Choroid plexus epithelial cell (primary cell): ENCODE measurements at regions not wholly inside any gene's neighbourhood (a gene's known extent, or its start where the extent isn't known, plus 50 kb on each side); places are given as distances from the start of the nearest gene placed in this dataset.
"Not testable (repeated sequence)": the region's sequence is repeated elsewhere in the genome, so short reads cannot be mapped to it uniquely, and the experiment has no call there.

Experiments
- DNase-seq: peaks from one replicate; pipeline ENCODE4 v3.0.0-alpha.2; 2010; ENCODE audit warnings: low read depth
- H3K4me3 ChIP-seq: 2 replicates; pipeline ENCODE4 v1.5.1; 2011; ENCODE audit warnings: low read depth, mild to moderate bottlenecking, control low read depth, low read length, moderate library complexity
- CTCF ChIP-seq: conservative IDR thresholded peaks from 2 replicates; pipeline ENCODE4 v1.5.1; 2011; ENCODE audit warnings: low read depth, mild to moderate bottlenecking, control low read depth, inconsistent platforms, low read length, moderate library complexity

DNA sequence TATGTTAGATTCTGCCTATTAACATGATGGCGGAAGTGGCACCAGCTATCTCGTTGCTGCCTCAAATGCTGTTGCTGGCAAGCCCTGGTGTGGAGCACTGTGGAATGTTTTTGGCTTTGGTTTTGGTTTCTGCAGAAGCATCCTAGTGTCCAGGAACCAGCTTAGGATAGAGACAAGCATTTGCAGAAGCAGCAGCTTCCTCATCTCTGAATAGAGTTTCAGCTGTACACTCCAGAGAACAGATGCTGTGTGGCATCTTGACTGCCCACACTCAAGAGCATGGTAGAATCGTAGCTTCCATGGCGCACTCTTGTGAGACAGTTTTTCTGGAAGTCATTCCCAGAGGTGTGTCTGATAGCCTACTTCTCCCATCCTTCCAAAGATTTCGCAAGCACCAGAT lies 145.3 kb upstream of the RXFP2 start:
- no peak for TF ChIP-seq CTCF
- DNase-seq, result no peak
- no peak overlapping the region for H3K4me3 ChIP-seq

- peak; percentile 14 for DNase-seq
- no peak for TF ChIP-seq CTCF
- H3K4me3 ChIP-seq, result no peak overlapping the region
Observed at GRCh38 chr13:31595563-31595962, 143.8 kb upstream of the RXFP2 start.

GRCh38 chr13:31598990-31599389 lies 140.3 kb upstream of the RXFP2 start:
- no peak for TF ChIP-seq CTCF
- no peak for DNase-seq
- H3K4me3 ChIP-seq, result no peak overlapping the region

DNA sequence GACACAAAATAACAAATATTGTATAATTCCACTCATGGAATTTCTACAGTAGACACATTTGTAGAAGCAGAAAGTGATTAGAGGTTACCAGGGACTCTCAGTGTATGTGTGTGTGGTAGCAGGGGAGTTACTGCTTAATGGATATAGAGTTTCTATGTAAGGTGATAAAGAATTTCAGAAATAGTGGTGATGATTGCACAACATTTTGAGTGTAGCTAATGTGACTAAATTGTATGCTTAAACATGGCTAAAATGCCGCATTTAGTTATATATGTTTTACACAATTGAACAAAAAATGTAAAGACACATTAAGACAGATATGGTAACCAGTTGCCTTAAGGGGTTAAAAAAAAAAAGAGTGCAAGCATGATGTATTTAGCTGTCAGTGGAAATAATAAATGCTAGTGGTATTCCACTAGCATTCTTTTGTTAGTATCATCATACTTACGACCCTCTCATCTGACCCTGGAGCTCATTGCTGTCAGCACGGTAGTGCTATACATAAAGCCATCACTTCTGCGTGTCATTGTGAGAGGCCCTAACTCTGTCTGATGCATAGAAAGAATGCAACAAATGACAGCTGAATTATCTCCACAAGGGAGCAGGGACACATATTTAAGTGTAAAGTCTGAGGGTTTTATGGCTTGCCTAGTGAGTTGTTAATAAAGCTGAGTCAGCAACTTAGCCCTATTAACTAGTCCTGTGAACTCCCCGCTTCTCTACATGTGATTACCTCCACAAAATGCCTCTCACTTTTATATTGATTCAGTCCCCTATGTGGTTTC lies 134.1 kb upstream of the RXFP2 start:
- H3K4me3 ChIP-seq, result no peak overlapping the region
- TF ChIP-seq CTCF, result no peak
- no peak for DNase-seq

- not testable (repeated sequence) for DNase-seq, H3K4me3 ChIP-seq
Observed at GRCh38 chr13:31607531-31607930, 131.8 kb upstream of the RXFP2 start.

DNA sequence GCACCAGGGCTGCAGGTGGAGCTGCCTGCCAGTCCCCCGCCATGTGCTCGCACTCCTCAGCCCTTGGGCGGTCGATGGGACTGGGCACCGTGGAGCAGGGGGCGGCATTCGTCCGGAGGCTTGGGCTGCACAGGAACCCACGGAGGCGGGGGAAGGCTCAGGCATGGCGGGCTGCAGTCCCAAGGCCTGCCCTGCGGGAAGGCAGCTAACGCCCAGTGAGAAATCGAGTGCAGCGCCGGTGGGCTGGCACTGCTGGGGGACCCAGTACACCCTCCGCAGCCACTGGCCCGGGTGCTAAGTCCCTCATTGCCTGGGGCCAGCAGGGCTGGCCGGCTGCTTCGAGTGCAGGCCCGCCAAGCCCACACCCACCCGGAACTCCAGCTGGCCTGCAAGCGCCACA lies 130.5 kb upstream of the RXFP2 start:
- H3K4me3 ChIP-seq, DNase-seq: not testable (repeated sequence)

- TF ChIP-seq CTCF, result no peak
- DNase-seq, result no peak
- no peak overlapping the region for H3K4me3 ChIP-seq
Observed at GRCh38 chr13:31610270-31610998, 128.9 kb upstream of the RXFP2 start.

DNA sequence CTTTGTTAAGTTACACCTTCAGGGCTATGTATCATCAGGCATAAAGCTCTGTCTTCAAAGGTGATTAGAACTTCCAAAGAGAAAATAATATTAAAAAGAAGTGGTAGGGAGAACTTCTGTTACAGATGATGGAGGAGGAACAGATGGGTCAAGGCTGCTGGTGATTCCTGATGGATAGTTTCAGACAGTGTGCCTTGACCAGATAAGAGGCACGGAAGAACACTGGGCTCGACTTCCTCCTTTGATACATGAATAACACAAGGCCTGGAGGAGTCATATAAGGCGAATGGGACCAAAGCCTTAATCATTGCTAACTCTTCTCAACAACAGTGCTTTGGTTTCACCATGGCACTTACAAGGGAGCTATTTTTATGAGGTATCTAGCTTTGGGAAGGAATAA lies 128.1 kb upstream of the RXFP2 start:
- no peak for DNase-seq
- TF ChIP-seq CTCF, result no peak
- no peak overlapping the region for H3K4me3 ChIP-seq
